IMR-90 (cell line): ENCODE measurements at regions not wholly inside any gene's neighbourhood (a gene's known extent, or its start where the extent isn't known, plus 50 kb on each side); places are given as distances from the start of the nearest gene placed in this dataset.

Experiments used
- ATAC-seq: fragments of 200-7000 bp; cut with Tn5 transposase; 2 replicates; pipeline ENCODE4 v1.9.1; 2020; ENCODE audit warnings: low read depth, mild to moderate bottlenecking, moderate library complexity
- BruUV-seq: library from RNA; stranded (reverse); fragments of 400-500 nt; replicated peaks from 2 replicates; lab custom pipeline; 2021; lab: Mats Ljungman, UMichigan
- CTCF ChIA-PET: fragments of 300-600 bp; formaldehyde crosslinking; extraction: SDS; loops from one replicate; lab custom pipeline; 2021; ENCODE audit warnings: antibody characterized with exemption; lab: Yijun Ruan, JAX
- POLR2A ChIA-PET: fragments of 300-600 bp; sonication (Branson Sonifier 250); formaldehyde crosslinking; loops from one replicate; lab custom pipeline; 2022; ENCODE audit warnings: antibody characterized with exemption; ENCODE audit not compliant: unreplicated experiment; lab: Charles Lee
- DNase-seq: peaks from one replicate; pipeline ENCODE4 v3.0.0; 2013
- H2AFZ ChIP-seq: replicated peaks from 2 replicates; pipeline ENCODE3; 2013; ENCODE audit warnings: low read length, mild to moderate bottlenecking; ENCODE audit not compliant: poor library complexity
- H2AK5ac ChIP-seq: 2 replicates; pipeline ENCODE4 v1.6.1; 2013; ENCODE audit warnings: low read depth, low read length, inconsistent platforms
- H2AK9ac ChIP-seq: replicated peaks from 2 replicates; pipeline ENCODE3; 2013; ENCODE audit warnings: mild to moderate bottlenecking, low read depth, low read length, moderate library complexity; ENCODE audit not compliant: poor library complexity
- H2BK120ac ChIP-seq: 2 replicates; pipeline ENCODE4 v1.6.1; 2013; ENCODE audit warnings: low read depth, low read length, inconsistent platforms
- H2BK15ac ChIP-seq: 3 replicates; pipeline ENCODE4 v1.6.1; 2013; ENCODE audit warnings: low read depth, low read length, inconsistent platforms
- H2BK20ac ChIP-seq: 2 replicates; pipeline ENCODE4 v1.6.1; 2013; ENCODE audit warnings: low read depth, mild to moderate bottlenecking, inconsistent platforms, low read length, moderate library complexity
- H2BK5ac ChIP-seq: 2 replicates; pipeline ENCODE4 v1.6.1; 2013; ENCODE audit warnings: mild to moderate bottlenecking, low read depth, low read length, inconsistent platforms; ENCODE audit not compliant: poor library complexity, severe bottlenecking
- H3K14ac ChIP-seq: replicated peaks from 2 replicates; pipeline ENCODE4 v1.6.1; 2013; ENCODE audit warnings: low read depth, low read length, inconsistent platforms
- H3K18ac ChIP-seq: 2 replicates; pipeline ENCODE4 v1.6.1; 2013; ENCODE audit warnings: low read depth, low read length, control low read depth
- H3K23ac ChIP-seq: 2 replicates; pipeline ENCODE4 v1.6.1; 2013; ENCODE audit warnings: low read depth, low read length, inconsistent platforms
- H3K27ac ChIP-seq: 2 replicates; pipeline ENCODE4 v1.5.1; 2013; ENCODE audit warnings: mild to moderate bottlenecking, control low read depth, low read length; ENCODE audit not compliant: insufficient read depth
- H3K27me3 ChIP-seq: 2 replicates; pipeline ENCODE4 v1.6.1; 2013; ENCODE audit warnings: low read length; ENCODE audit not compliant: control insufficient read depth, insufficient read depth
- H3K36me3 ChIP-seq: 2 replicates; pipeline ENCODE4 v1.6.1; 2013; ENCODE audit warnings: low read length, mixed read lengths; ENCODE audit not compliant: control insufficient read depth, insufficient read depth
- H3K4ac ChIP-seq: 2 replicates; pipeline ENCODE4 v1.6.1; 2013; ENCODE audit warnings: low read depth, low read length, inconsistent platforms
- H3K4me1 ChIP-seq: 2 replicates; pipeline ENCODE4 v1.6.1; 2013; ENCODE audit warnings: low read length, mixed read lengths; ENCODE audit not compliant: control insufficient read depth, insufficient read depth
- H3K4me2 ChIP-seq: 2 replicates; pipeline ENCODE4 v1.6.1; 2013; ENCODE audit warnings: low read depth, mild to moderate bottlenecking, control low read depth, low read length, moderate library complexity
- H3K4me3 ChIP-seq: 2 replicates; pipeline ENCODE4 v1.5.1; 2013; ENCODE audit warnings: low read depth, mild to moderate bottlenecking, control low read depth, low read length, moderate library complexity; ENCODE audit not compliant: insufficient read depth
- H3K56ac ChIP-seq: 2 replicates; pipeline ENCODE4 v1.6.1; 2013; ENCODE audit warnings: low read length, inconsistent platforms; ENCODE audit not compliant: insufficient read depth; ENCODE audit errors: extremely low read depth
- H3K79me1 ChIP-seq, 2 experiments: 2 replicates each; pipeline ENCODE4 v1.6.1; 2013; ENCODE audit warnings: low read length in 2 of 2, inconsistent platforms in 1 of 2, low read depth in 1 of 2
- H3K9ac ChIP-seq: 2 replicates; pipeline ENCODE4 v1.6.1; 2013; ENCODE audit warnings: low read depth, low read length, control low read depth
- H3K9me1 ChIP-seq: 2 replicates; pipeline ENCODE4 v1.6.1; 2013; ENCODE audit warnings: low read length, inconsistent platforms; ENCODE audit not compliant: insufficient read depth
- H3K9me3 ChIP-seq: 2 replicates; pipeline ENCODE4 v1.6.1; 2013; ENCODE audit warnings: low read length; ENCODE audit not compliant: control insufficient read depth, insufficient read depth
- H4K20me1 ChIP-seq: 2 replicates; pipeline ENCODE4 v1.6.1; 2013; ENCODE audit warnings: low read length, inconsistent platforms; ENCODE audit not compliant: insufficient read depth
- H4K5ac ChIP-seq: 2 replicates; pipeline ENCODE4 v1.6.1; 2013; ENCODE audit warnings: mild to moderate bottlenecking, low read depth, low read length, control low read depth
- H4K8ac ChIP-seq, 2 experiments: 2 replicates each; pipeline ENCODE4 v1.6.1; 2013; ENCODE audit warnings: low read depth in 2 of 2, low read length in 2 of 2, control low read depth in 1 of 2, inconsistent platforms in 1 of 2
- H4K91ac ChIP-seq: 2 replicates; pipeline ENCODE4 v1.6.1; 2013; ENCODE audit warnings: low read depth, low read length, inconsistent platforms; ENCODE audit not compliant: insufficient read depth
- BHLHE40 ChIP-seq: fragments of 150-350 bp; IDR thresholded peaks from 2 replicates; pipeline ENCODE4 v1.6.1; 2016; ENCODE audit warnings: mild to moderate bottlenecking, low read depth, low read length
- CEBPB ChIP-seq: IDR thresholded peaks from 2 replicates; pipeline ENCODE4 v1.6.1; 2012; ENCODE audit warnings: low read depth, low read length, improper control_type of control experiment
- CHD1 ChIP-seq: IDR thresholded peaks from 2 replicates; pipeline ENCODE4 v1.6.1; 2012; ENCODE audit warnings: low read depth, low read length, improper control_type of control experiment
- NFE2L2 ChIP-seq: fragments of 150-350 bp; IDR thresholded peaks from 2 replicates; pipeline ENCODE4 v1.6.1; 2016; ENCODE audit warnings: low read depth, mild to moderate bottlenecking, low read length
- POLR2A ChIP-seq: IDR thresholded peaks from 2 replicates; pipeline ENCODE4 v1.6.1; 2012; ENCODE audit warnings: mild to moderate bottlenecking, low read depth, low read length
- RAD21 ChIP-seq: IDR thresholded peaks from 2 replicates; pipeline ENCODE4 v1.6.1; 2012; ENCODE audit warnings: low read length, improper control_type of control experiment
- SMC3 ChIP-seq: fragments of 150-350 bp; IDR thresholded peaks from 2 replicates; pipeline ENCODE4 v1.6.1; 2016; ENCODE audit warnings: low read depth, mild to moderate bottlenecking, antibody characterized with exemption, low read length, moderate library complexity
- USF2 ChIP-seq: fragments of 150-350 bp; IDR thresholded peaks from 2 replicates; pipeline ENCODE4 v1.6.1; 2017; ENCODE audit warnings: mild to moderate bottlenecking, antibody characterized with exemption, low read length, low read depth
- WGBS, 2 experiments: methylation state at CpG; one replicate each; pipeline versions ENCODE4 v1.1.5 to v1.1.7; 2013; ENCODE audit warnings: missing lambda C conversion rate in 2 of 2; ENCODE audit not compliant: insufficient read length in 1 of 2; ENCODE audit errors: extremely low coverage in 2 of 2; 5-methylcytosine and 5-hydroxymethylcytosine counted together
- dilution Hi-C: fragments of 300-500 bp; cut with HindIII; formaldehyde crosslinking; loops from one replicate; pipeline ENCODE4 v1.14.3; 2018; ENCODE audit warnings: low sequenced_read_pairs; ENCODE audit not compliant: unreplicated experiment
- in situ Hi-C: fragments of 300-500 bp; cut with MboI; formaldehyde crosslinking; loops from 3 replicates; pipeline ENCODE4 v1.14.3; 2019; ENCODE audit warnings: low sequenced_read_pairs, inconsistent platforms, mixed read lengths
- intact Hi-C: fragments of 100-400 bp; cut with micrococcal nuclease; formaldehyde crosslinking; loops from 2 replicates; pipeline ENCODE4 v1.10.0; 2022

GRCh38 chr15:101543926-101544612 is 54.6 kb upstream of the PCSK6 start:
- DNase-seq, result no peak
- Histone ChIP-seq H4K91ac (no peak overlapping the region), H3K14ac (no peak overlapping the region), H3K56ac (no peak overlapping the region), H2AK9ac (no peak overlapping the region), H2BK15ac (no peak overlapping the region), H3K27me3 (peaks cover 14% of the 10 kb centered on the region), H4K8ac (no peak overlapping the region), H4K5ac (no peak overlapping the region), H3K4ac (no peak overlapping the region), H3K36me3 (no peaks in the 10 kb centered on the region), H3K79me1 (no peaks in the 10 kb centered on the region), H3K18ac (no peak overlapping the region), H2AK5ac (no peak overlapping the region), H3K9ac (no peak overlapping the region), H4K20me1 (no peaks in the 10 kb centered on the region), H3K4me2 (no peak overlapping the region), H2AFZ (no peak overlapping the region), H3K4me3 (no peak overlapping the region), H2BK120ac (no peak overlapping the region), H2BK5ac (no peak overlapping the region), H3K4me1 (no peaks in the 10 kb centered on the region), H3K9me3 (peaks cover 2% of the 10 kb centered on the region), H2BK20ac (no peak overlapping the region), H3K23ac (no peak overlapping the region), H3K27ac (no peak overlapping the region), H3K9me1 (no peaks in the 10 kb centered on the region)
- intact Hi-C loops (no loop called here), dilution Hi-C loops (no loop called here), in situ Hi-C loops (no loop called here)
- BruUV-seq, result no TSS peak
- TF ChIP-seq POLR2A, result no peak
- no peak for TF ChIP-seq CHD1
- TF ChIP-seq NFE2L2, result no peak
- no peak for TF ChIP-seq CEBPB
- TF ChIP-seq USF2, result no peak
- no peak for TF ChIP-seq RAD21
- TF ChIP-seq SMC3, result no peak
- TF ChIP-seq BHLHE40, result no peak
- ATAC-seq, result no peak
- WGBS, 2 experiments, result 27% methylated on average over 2 of the region's 22 CpGs; no CpG with 5 or more reads in 1 of the 2 experiments
- CTCF ChIA-PET, result no interaction called here
- POLR2A ChIA-PET, result no interaction called here
